GM10248 (cell line): ENCODE measurements at regions not wholly inside any gene's neighbourhood (a gene's known extent, or its start where the extent isn't known, plus 50 kb on each side); places are given as distances from the start of the nearest gene placed in this dataset.
A peak's percentile ranks its signal among the peaks of the same experiment; 100 is the strongest.

Experiments
- CTCF ChIA-PET: fragments of 300-600 bp; sonication (Branson Sonifier 250); formaldehyde crosslinking; extraction: SDS; loops from one replicate; lab custom pipeline; 2021; ENCODE audit warnings: antibody characterized with exemption; lab: Yijun Ruan, JAX
- POLR2A ChIA-PET: fragments of 350-650 bp; sonication (Branson Sonifier 250); formaldehyde crosslinking; extraction: SDS; loops from one replicate; lab custom pipeline; 2020; ENCODE audit warnings: antibody characterized with exemption; lab: Yijun Ruan, JAX
- DNase-seq: peaks from one replicate; pipeline ENCODE4 v3.0.0; 2012; ENCODE audit errors: extremely low spot score
- CTCF ChIP-seq: IDR thresholded peaks from 2 replicates; pipeline ENCODE4 v1.5.1; 2012; ENCODE audit warnings: mild to moderate bottlenecking, low read depth; ENCODE audit errors: extremely low read depth, missing control alignments, control extremely low read depth

GRCh38 chr17:34201767-34202166 lies 53.3 kb upstream of the CCL2 start:
- POLR2A ChIA-PET = no interaction called here
- CTCF ChIA-PET = interaction anchor here (1.2 to 8.6 kb wide), 12 partner anchors 13 to 186 kb away, joined by 3 to 305 read pairs (median 8); partner anchors contain the start of genes CCL1 and CCL13
- DNase-seq = peak; percentile 22
- no peak for TF ChIP-seq CTCF

- ChIA-PET CTCF (interaction anchor here (1.0 to 8.6 kb wide), 5 partner anchors 12 to 159 kb away, joined by 3 to 305 read pairs (median 10); partner anchors contain the start of genes CCL1 and CCL13), POLR2A (no interaction called here)
- no peak for DNase-seq
- no peak for TF ChIP-seq CTCF
These were observed 52.0 kb upstream of the CCL2 start for GRCh38 chr17:34203018-34203638.

DNA sequence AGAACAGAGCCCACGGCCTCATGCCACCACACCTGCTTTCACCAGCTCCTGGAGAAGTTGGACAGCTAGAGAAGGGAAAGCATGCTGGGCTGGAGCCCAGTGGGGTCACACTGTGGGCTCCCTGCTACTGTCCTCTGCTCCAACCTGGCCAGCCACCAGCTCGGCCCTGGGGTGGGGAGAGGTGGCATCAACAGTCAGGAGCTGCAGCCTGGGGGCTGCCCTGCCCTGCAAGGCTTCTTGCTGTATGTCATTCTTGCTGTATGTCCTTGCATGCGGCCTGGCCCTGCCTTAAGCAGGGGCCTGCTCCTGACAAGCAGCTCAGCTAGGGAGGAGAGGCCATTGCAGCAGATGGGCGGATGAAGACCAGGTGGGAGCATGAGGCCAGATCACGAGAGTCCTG lies 50.7 kb upstream of the CCL2 start:
- no peak for TF ChIP-seq CTCF
- ChIA-PET POLR2A (no interaction called here), CTCF (interaction anchor here (0.8 to 8.6 kb wide), 5 partner anchors 13 to 158 kb away, joined by 3 to 305 read pairs (median 3); partner anchors contain the start of gene CCL1)
- DNase-seq = no peak
